ENCODE measurements at regions not wholly inside any gene's neighbourhood (a gene's known extent, or its start where the extent isn't known, plus 50 kb on each side); places are given as distances from the start of the nearest gene placed in this dataset.

- WGBS, 2 experiments (ENCODE audit: extremely low coverage in 1 of 2, insufficient coverage in 1 of 2, insufficient read length in 1 of 2, insufficient replicate concordance in 2 of 2, low coverage in 1 of 2, low lambda C conversion rate in 2 of 2, missing lambda C conversion rate in 1 of 2): 97% methylated on average over 3 of the region's 3 CpGs; no CpG with 5 or more reads in 1 of the 2 experiments
- DNase-seq (ENCODE audit: low read depth in 1 of 2, low spot score in 2 of 2) (no peak), FAIRE-seq (no peak)
- Histone ChIP-seq H3K56ac (replicated peaks; ENCODE audit: insufficient read length, low read depth, low read length) (no peak overlapping the region), H3K14ac (ENCODE audit: insufficient read length) (no peak overlapping the region), H3K36me3 (ENCODE audit: control insufficient read depth in 2 of 4, insufficient read depth in 4 of 4, low read length in 3 of 4) (no peaks in the 10 kb centered on the region), H3K4me3 (ENCODE audit: extremely low read depth in 1 of 4, insufficient read depth in 2 of 4, low read depth in 3 of 4, low read length in 4 of 4) (no peak overlapping the region), H4K5ac (ENCODE audit: insufficient read length, low read depth, low read length) (no peak overlapping the region), H3K23me2 (ENCODE audit: low read depth, low read length) (no peaks in the 10 kb centered on the region), H2BK15ac (ENCODE audit: low read length) (no peak overlapping the region), H4K20me1 (replicated peaks in 1 of 2; ENCODE audit: control insufficient read depth in 1 of 2, insufficient read depth in 2 of 2, low read length in 2 of 2) (no peaks in the 10 kb centered on the region), H2BK12ac (ENCODE audit: low read depth, low read length) (no peak overlapping the region), H3K18ac (ENCODE audit: extremely low read depth, low read length) (no peak overlapping the region), H2BK120ac (replicated peaks; ENCODE audit: low read depth, low read length) (no peak overlapping the region), H2BK20ac (ENCODE audit: low read length) (no peak overlapping the region), H2BK5ac (ENCODE audit: low read depth, low read length) (no peak overlapping the region), H3K79me1 (ENCODE audit: low read depth, low read length) (no peaks in the 10 kb centered on the region), H2AK5ac (ENCODE audit: low read depth, low read length) (no peak overlapping the region), H4K91ac (replicated peaks; ENCODE audit: insufficient read length, low read length) (no peak overlapping the region), H3K9ac (replicated peaks in 1 of 4; ENCODE audit: extremely low read depth in 1 of 4, low read depth in 3 of 4, low read length in 3 of 4) (no peak overlapping the region), H3K23ac (ENCODE audit: insufficient read length) (no peak overlapping the region), H4K8ac (ENCODE audit: extremely low read depth, insufficient read depth, low read length) (no peak overlapping the region), H3K4ac (replicated peaks; ENCODE audit: insufficient read length, low read depth, low read length) (no peak overlapping the region), H3K9me3 (ENCODE audit: insufficient read depth in 2 of 2, low read depth in 1 of 2, low read length in 1 of 2) (no peaks in the 10 kb centered on the region), H3K27me3 (replicated peaks in 1 of 4; ENCODE audit: control insufficient read depth in 3 of 4, extremely low read depth in 1 of 4, insufficient read depth in 3 of 4, low read length in 3 of 4) (no peaks in the 10 kb centered on the region), H3K4me1 (replicated peaks in 1 of 4; ENCODE audit: control insufficient read depth in 3 of 4, insufficient read depth in 4 of 4, low read length in 3 of 4) (no peaks in the 10 kb centered on the region), H3K27ac (ENCODE audit: low read depth, low read length) (no peak overlapping the region), H3K79me2 (ENCODE audit: control insufficient read depth in 1 of 2, insufficient read depth in 2 of 2, low read length in 2 of 2) (no peaks in the 10 kb centered on the region), H3K4me2 (ENCODE audit: insufficient read depth in 1 of 2, low read depth in 2 of 2, low read length in 2 of 2) (no peak overlapping the region), H2AFZ (ENCODE audit: low read length) (peak overlapping the region; percentile 58; the same call in 1 of the 2 replicates)
- TF ChIP-seq SP1 (IDR thresholded peaks at IDR 0.05; ENCODE audit: low read depth, low read length) (no peak), CEBPB (IDR thresholded peaks at IDR 0.05; ENCODE audit: low read depth, low read length) (peak; percentile 67; the same call in 1 of the 2 replicates), KDM1A (IDR thresholded peaks at IDR 0.05; ENCODE audit: borderline replicate concordance, low read length) (no peak), SUZ12 (IDR thresholded peaks at IDR 0.05; ENCODE audit: low read length) (no peak)
- CTCF ChIA-PET (ENCODE audit: partially characterized antibody): no interaction called here
- POLR2A ChIA-PET (ENCODE audit: partially characterized antibody): no interaction called here
These were observed 807.7 kb downstream of the MTRR start for GRCh38 chr5:8676695-8677094.

Measured in H1 (cell line).